Transverse colon (tissue), 3 donors: ENCODE measurements at regions not wholly inside any gene's neighbourhood (a gene's known extent, or its start where the extent isn't known, plus 50 kb on each side); places are given as distances from the start of the nearest gene placed in this dataset.

Experiments used
- CTCF ChIP-seq, 5 experiments: fragments of 200-600 bp in 3 of 5; fragments of 450-650 bp in 2 of 5; sonication (generic) in 3 of 5; IDR thresholded peaks; 1 replicate in 2 of 5; 2 replicates in 3 of 5; pipeline ENCODE4 v1.5.1; 2016 to 2017; ENCODE audit warnings: antibody characterized with exemption in 5 of 5, inconsistent platforms in 3 of 5, mild to moderate bottlenecking in 2 of 5, moderate library complexity in 1 of 5
- POLR2A ChIP-seq: fragments of 450-650 bp; IDR thresholded peaks from one replicate; pipeline ENCODE4 v1.6.1; 2016; ENCODE audit warnings: antibody characterized with exemption, mild to moderate bottlenecking, moderate library complexity

- no peak for TF ChIP-seq CTCF (IDR thresholded peaks at IDR 0.05)
- no peak for TF ChIP-seq POLR2A
Measured at GRCh38 chr13:22569811-22570210, 611.0 kb upstream of the SGCG start.
